ENCODE measurements at regions not wholly inside any gene's neighbourhood (a gene's known extent, or its start where the extent isn't known, plus 50 kb on each side); places are given as distances from the start of the nearest gene placed in this dataset.
"Not testable (repeated sequence)": the region's sequence is repeated elsewhere in the genome, so short reads cannot be mapped to it uniquely, and the experiment has no call there.

- TF ChIP-seq CREB1 (CRISPR knock-in tag; IDR thresholded peaks at IDR 0.05; ENCODE audit: low read depth); CTCF (conservative IDR thresholded peaks at IDR 0.05; ENCODE audit: low read depth in 2 of 2); EZH2phosphoT487 (IDR thresholded peaks at IDR 0.05; ENCODE audit: unreplicated experiment); EZH2 (IDR thresholded peaks at IDR 0.05; ENCODE audit: low read depth, unreplicated experiment); REST (IDR thresholded peaks at IDR 0.05; ENCODE audit: unreplicated experiment); POLR2AphosphoS5 (IDR thresholded peaks at IDR 0.05; ENCODE audit: low read depth); ZNF114 (CRISPR knock-in tag; IDR thresholded peaks at IDR 0.05): not testable (repeated sequence)
Measured at GRCh38 chr20:36083200-36083599, 71.3 kb upstream of the EPB41L1 start.

Data from GM23338 (cell line).